Activated naive CD8-positive, alpha-beta T cell treated with anti-CD3 and anti-CD28 coated beads for 36 hours (primary cell): ENCODE measurements at regions not wholly inside any gene's neighbourhood (a gene's known extent, or its start where the extent isn't known, plus 50 kb on each side); places are given as distances from the start of the nearest gene placed in this dataset.

Experiments used
- DNase-seq: peaks from one replicate; pipeline ENCODE4 v3.0.0; 2021
- H3K27ac Mint-ChIP-seq: one replicate; pipeline ENCODE4 v1.8.0; 2022; ENCODE audit warnings: mild to moderate bottlenecking, moderate library complexity, mixed read lengths
- H3K27me3 Mint-ChIP-seq: one replicate; pipeline ENCODE4 v1.8.0; 2022; ENCODE audit warnings: mild to moderate bottlenecking, mixed read lengths
- H3K36me3 Mint-ChIP-seq: one replicate; pipeline ENCODE4 v1.8.0; 2021; ENCODE audit warnings: mild to moderate bottlenecking, mixed read lengths
- H3K4me1 Mint-ChIP-seq: one replicate; pipeline ENCODE4 v1.8.0; 2021; ENCODE audit warnings: mixed read lengths
- H3K4me3 Mint-ChIP-seq: one replicate; pipeline ENCODE4 v1.8.0; 2022; ENCODE audit warnings: mild to moderate bottlenecking, moderate library complexity, mixed read lengths
- H3K9me3 Mint-ChIP-seq: one replicate; pipeline ENCODE4 v1.8.0; 2022; ENCODE audit warnings: mixed read lengths

DNA sequence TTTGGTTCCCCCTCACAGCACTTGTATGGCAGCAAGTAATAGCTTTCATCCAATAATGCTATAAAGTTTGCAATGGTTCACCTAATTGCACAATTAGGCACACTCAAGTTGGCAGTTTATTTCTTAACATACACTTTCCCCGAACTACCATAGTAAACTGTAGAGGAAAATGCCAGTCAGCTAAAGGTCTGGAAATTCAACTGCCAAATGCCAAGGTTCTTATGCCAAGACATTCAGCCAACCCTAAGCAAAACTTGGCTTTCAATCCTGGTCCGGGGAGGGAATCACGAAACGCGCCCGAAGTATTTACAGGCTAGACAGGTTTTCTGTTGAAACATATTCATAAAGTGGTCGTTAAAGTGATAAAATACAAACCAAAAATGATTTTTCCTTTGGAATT lies 1512.4 kb upstream of the FLRT2 start:
- no peaks in the 10 kb centered on the region for H3K27me3 Mint-ChIP-seq
- H3K9me3 Mint-ChIP-seq, result peaks cover 18% of the 10 kb centered on the region
- no peaks in the 10 kb centered on the region for H3K4me1 Mint-ChIP-seq
- H3K27ac Mint-ChIP-seq, result no peak overlapping the region
- H3K4me3 Mint-ChIP-seq, result no peak overlapping the region
- no peak for DNase-seq
- H3K36me3 Mint-ChIP-seq, result no peaks in the 10 kb centered on the region

- no peaks in the 10 kb centered on the region for H3K27me3 Mint-ChIP-seq
- H3K9me3 Mint-ChIP-seq, result peaks cover 25% of the 10 kb centered on the region
- H3K4me1 Mint-ChIP-seq, result no peaks in the 10 kb centered on the region
- H3K27ac Mint-ChIP-seq, result no peak overlapping the region
- DNase-seq, result no peak
- H3K36me3 Mint-ChIP-seq, result no peaks in the 10 kb centered on the region
- no peak overlapping the region for H3K4me3 Mint-ChIP-seq
These were observed 1508.5 kb upstream of the FLRT2 start for GRCh38 chr14:84021433-84021832.

- no peak overlapping the region for H3K4me3 Mint-ChIP-seq
- DNase-seq, result no peak
- no peaks in the 10 kb centered on the region for H3K36me3 Mint-ChIP-seq
- H3K27me3 Mint-ChIP-seq, result no peaks in the 10 kb centered on the region
- H3K9me3 Mint-ChIP-seq, result peaks cover 25% of the 10 kb centered on the region
- no peak overlapping the region for H3K27ac Mint-ChIP-seq
- no peaks in the 10 kb centered on the region for H3K4me1 Mint-ChIP-seq
These were observed 1505.6 kb upstream of the FLRT2 start for GRCh38 chr14:84024231-84024820.

- Mint-ChIP-seq H3K4me3 (no peak overlapping the region), H3K27ac (no peak overlapping the region), H3K36me3 (no peaks in the 10 kb centered on the region), H3K9me3 (peaks cover 27% of the 10 kb centered on the region), H3K27me3 (no peaks in the 10 kb centered on the region), H3K4me1 (no peaks in the 10 kb centered on the region)
- DNase-seq, result no peak
These were observed 1504.6 kb upstream of the FLRT2 start for GRCh38 chr14:84025106-84026012.

GRCh38 chr14:84027351-84027750 lies 1502.6 kb upstream of the FLRT2 start:
- Mint-ChIP-seq H3K9me3 (peaks cover 16% of the 10 kb centered on the region), H3K36me3 (no peaks in the 10 kb centered on the region), H3K27me3 (no peaks in the 10 kb centered on the region), H3K4me3 (no peak overlapping the region), H3K4me1 (no peaks in the 10 kb centered on the region), H3K27ac (no peak overlapping the region)
- no peak for DNase-seq

- Mint-ChIP-seq H3K9me3 (peaks cover 13% of the 10 kb centered on the region), H3K4me1 (no peaks in the 10 kb centered on the region), H3K36me3 (no peaks in the 10 kb centered on the region)
These were observed 1501.8 kb upstream of the FLRT2 start for GRCh38 chr14:84028080-84028604.

DNA sequence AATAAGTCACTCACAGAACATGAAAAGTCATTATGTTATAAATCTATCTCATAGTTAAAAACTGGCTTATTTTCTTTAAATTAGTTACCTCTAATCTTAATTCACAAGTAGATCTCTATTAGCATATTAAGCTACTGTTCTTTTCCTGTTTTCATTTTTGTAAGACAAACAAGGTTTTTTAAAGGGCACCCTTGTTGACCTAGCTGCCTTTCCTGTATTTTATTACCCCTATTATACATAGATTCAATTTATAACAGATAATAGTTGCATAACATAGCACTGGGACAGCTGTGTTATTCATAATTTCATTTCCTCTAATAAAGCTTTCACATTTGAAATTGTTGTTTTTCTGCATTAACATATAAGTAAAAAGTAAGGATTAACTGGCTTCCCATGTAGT lies 1500.7 kb upstream of the FLRT2 start:
- H3K27me3 Mint-ChIP-seq, result no peaks in the 10 kb centered on the region
- DNase-seq, result no peak
- no peak overlapping the region for H3K4me3 Mint-ChIP-seq
- no peak overlapping the region for H3K27ac Mint-ChIP-seq
- H3K9me3 Mint-ChIP-seq, result peaks cover 6% of the 10 kb centered on the region
- no peaks in the 10 kb centered on the region for H3K4me1 Mint-ChIP-seq
- H3K36me3 Mint-ChIP-seq, result no peaks in the 10 kb centered on the region

More at GRCh38 chr14:84028080-84028604, 1501.8 kb upstream of the FLRT2 start:
- no peak overlapping the region for H3K27ac Mint-ChIP-seq
- no peak overlapping the region for H3K4me3 Mint-ChIP-seq
- no peak for DNase-seq
- H3K27me3 Mint-ChIP-seq, result no peaks in the 10 kb centered on the region

DNA sequence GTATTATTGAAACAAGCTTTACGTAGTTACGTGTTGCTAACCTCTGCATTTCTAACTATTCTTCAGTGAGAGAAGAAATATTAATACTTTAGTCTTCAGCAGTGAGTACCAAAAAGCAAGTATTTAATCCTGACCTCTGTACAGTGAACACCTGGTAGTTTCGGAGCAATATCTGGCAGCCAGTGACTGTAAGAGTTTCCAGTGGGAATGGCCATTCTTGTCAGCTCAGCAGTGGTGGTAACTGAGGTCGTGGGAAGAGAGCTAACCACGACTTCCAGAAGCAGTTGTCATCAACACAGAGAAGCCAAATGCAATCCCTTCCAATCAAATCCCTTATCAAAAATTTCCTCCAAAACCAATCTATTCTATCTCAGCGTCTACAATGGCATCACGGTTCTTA lies 1500.2 kb upstream of the FLRT2 start:
- DNase-seq, result no peak

DNA sequence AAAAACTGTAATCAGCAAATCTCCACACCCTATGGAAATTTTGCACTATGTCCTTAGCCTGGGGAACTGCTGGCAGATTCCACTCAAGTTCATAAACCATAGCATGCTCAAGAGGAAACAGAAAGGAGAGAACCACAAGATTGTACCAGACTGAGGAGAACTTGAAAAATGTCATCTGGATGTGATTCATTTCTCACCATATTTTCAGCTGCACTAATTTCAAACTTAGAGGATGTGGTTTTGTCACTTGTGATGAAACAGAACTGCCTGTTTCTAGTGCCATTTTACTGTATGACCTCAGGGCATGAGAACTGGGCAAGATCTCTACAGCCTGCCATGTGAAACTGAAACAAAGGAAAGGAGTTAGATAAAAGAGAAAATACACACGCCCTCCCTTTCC lies 1493.1 kb upstream of the FLRT2 start:
- Mint-ChIP-seq H3K27ac (no peak overlapping the region), H3K36me3 (no peaks in the 10 kb centered on the region), H3K27me3 (no peaks in the 10 kb centered on the region), H3K4me3 (no peak overlapping the region), H3K4me1 (peaks cover 2% of the 10 kb centered on the region), H3K9me3 (peaks cover 8% of the 10 kb centered on the region)
- no peak for DNase-seq

More for the DNA sequence above, 1500.2 kb upstream of the FLRT2 start:
- Mint-ChIP-seq H3K4me1 (no peaks in the 10 kb centered on the region), H3K27ac (no peak overlapping the region), H3K36me3 (no peaks in the 10 kb centered on the region), H3K27me3 (no peaks in the 10 kb centered on the region), H3K9me3 (peaks cover 5% of the 10 kb centered on the region), H3K4me3 (no peak overlapping the region)

DNA sequence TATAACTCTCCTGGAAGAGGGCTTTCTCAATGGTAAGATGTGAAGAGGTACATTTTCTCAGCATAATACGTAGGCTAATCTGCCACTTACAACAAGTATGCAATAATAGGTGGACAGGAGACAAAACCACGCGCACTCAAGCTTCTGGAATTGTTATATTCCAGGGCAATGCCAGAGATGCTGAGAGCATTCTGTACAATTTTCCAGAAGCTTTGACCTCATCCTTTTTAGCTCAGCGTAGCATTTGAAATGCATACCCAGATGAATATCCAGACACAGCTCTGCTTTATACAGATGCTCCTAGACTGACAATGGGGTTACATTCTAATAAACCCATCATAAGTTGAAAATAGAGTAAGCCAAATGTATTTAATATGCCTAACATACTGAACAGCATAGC lies 1492.4 kb upstream of the FLRT2 start:
- H3K36me3 Mint-ChIP-seq, result no peaks in the 10 kb centered on the region
- no peak for DNase-seq

DNA sequence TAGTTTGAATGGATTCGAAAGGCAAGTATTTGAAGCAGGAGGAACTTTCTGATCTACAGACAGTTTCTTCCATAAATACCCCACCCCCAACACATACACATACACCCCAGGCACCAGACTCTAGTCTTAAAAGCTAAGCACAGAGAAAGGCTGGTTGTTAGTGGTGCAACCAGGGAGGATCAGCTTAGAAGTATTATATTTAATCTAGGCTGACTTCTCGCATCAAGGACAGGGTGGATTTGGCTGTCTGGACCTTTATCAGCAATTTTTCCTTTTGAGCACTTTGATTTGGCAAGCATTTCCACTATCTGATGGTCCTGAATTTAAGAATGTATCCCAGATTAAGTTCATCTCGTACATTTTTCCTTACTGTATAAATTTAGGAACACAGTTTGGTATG lies 1489.8 kb upstream of the FLRT2 start:
- no peak overlapping the region for H3K27ac Mint-ChIP-seq
- no peaks in the 10 kb centered on the region for H3K27me3 Mint-ChIP-seq
- DNase-seq, result no peak
- no peaks in the 10 kb centered on the region for H3K36me3 Mint-ChIP-seq
- no peak overlapping the region for H3K4me3 Mint-ChIP-seq
- peaks cover 10% of the 10 kb centered on the region for H3K9me3 Mint-ChIP-seq
- H3K4me1 Mint-ChIP-seq, result peaks cover 2% of the 10 kb centered on the region

More for the DNA sequence above, 1492.4 kb upstream of the FLRT2 start:
- Mint-ChIP-seq H3K4me3 (no peak overlapping the region), H3K27me3 (no peaks in the 10 kb centered on the region), H3K27ac (no peak overlapping the region), H3K9me3 (peaks cover 8% of the 10 kb centered on the region), H3K4me1 (peaks cover 2% of the 10 kb centered on the region)

- no peaks in the 10 kb centered on the region for H3K27me3 Mint-ChIP-seq
- H3K27ac Mint-ChIP-seq, result no peak overlapping the region
- peaks cover 10% of the 10 kb centered on the region for H3K9me3 Mint-ChIP-seq
- H3K4me1 Mint-ChIP-seq, result peaks cover 2% of the 10 kb centered on the region
- no peak for DNase-seq
- no peak overlapping the region for H3K4me3 Mint-ChIP-seq
- no peaks in the 10 kb centered on the region for H3K36me3 Mint-ChIP-seq
These were observed 1488.5 kb upstream of the FLRT2 start for GRCh38 chr14:84041421-84041820.

GRCh38 chr14:84042992-84043391 lies 1487.0 kb upstream of the FLRT2 start:
- Mint-ChIP-seq H3K4me1 (no peaks in the 10 kb centered on the region), H3K4me3 (no peak overlapping the region), H3K27ac (no peak overlapping the region), H3K27me3 (no peaks in the 10 kb centered on the region), H3K36me3 (no peaks in the 10 kb centered on the region), H3K9me3 (peaks cover 5% of the 10 kb centered on the region)
- DNase-seq, result no peak

- H3K27me3 Mint-ChIP-seq, result no peaks in the 10 kb centered on the region
- no peak for DNase-seq
These were observed 1465.4 kb upstream of the FLRT2 start for GRCh38 chr14:84064316-84065125.

GRCh38 chr14:84065811-84066210 lies 1464.1 kb upstream of the FLRT2 start:
- no peak for DNase-seq
- Mint-ChIP-seq H3K9me3 (peaks cover 4% of the 10 kb centered on the region), H3K27ac (no peak overlapping the region), H3K4me1 (no peaks in the 10 kb centered on the region), H3K4me3 (no peak overlapping the region), H3K36me3 (no peaks in the 10 kb centered on the region), H3K27me3 (no peaks in the 10 kb centered on the region)

More at GRCh38 chr14:84064316-84065125, 1465.4 kb upstream of the FLRT2 start:
- peaks cover 4% of the 10 kb centered on the region for H3K9me3 Mint-ChIP-seq
- no peak overlapping the region for H3K4me3 Mint-ChIP-seq
- H3K4me1 Mint-ChIP-seq, result no peaks in the 10 kb centered on the region
- no peaks in the 10 kb centered on the region for H3K36me3 Mint-ChIP-seq
- H3K27ac Mint-ChIP-seq, result no peak overlapping the region
